ENCODE measurements at regions not wholly inside any gene's neighbourhood (a gene's known extent, or its start where the extent isn't known, plus 50 kb on each side); places are given as distances from the start of the nearest gene placed in this dataset.

GRCh38 chr5:159762921-159763320 is 153.4 kb upstream of the ADRA1B start:
- TF ChIP-seq POLR2AphosphoS5 (IDR thresholded peaks at IDR 0.05; ENCODE audit: low read depth, low read length) = no peak
- no peak for TF ChIP-seq POLR2A (IDR thresholded peaks at IDR 0.05; ENCODE audit: low read depth, low read length)
- no peak for TF ChIP-seq TAF1 (IDR thresholded peaks at IDR 0.05; ENCODE audit: low read depth, low read length)
- TF ChIP-seq PAX5 (IDR thresholded peaks at IDR 0.05; ENCODE audit: insufficient read depth, low read length, severe bottlenecking) = no peak
- no peak for TF ChIP-seq SPI1 (IDR thresholded peaks at IDR 0.05; ENCODE audit: low read depth, low read length)
